ENCODE measurements at regions not wholly inside any gene's neighbourhood (a gene's known extent, or its start where the extent isn't known, plus 50 kb on each side); places are given as distances from the start of the nearest gene placed in this dataset.

GRCh38 chr9:135218331-135219225 is 131.1 kb downstream of the OLFM1 start:
- TF ChIP-seq, protein P1, sequence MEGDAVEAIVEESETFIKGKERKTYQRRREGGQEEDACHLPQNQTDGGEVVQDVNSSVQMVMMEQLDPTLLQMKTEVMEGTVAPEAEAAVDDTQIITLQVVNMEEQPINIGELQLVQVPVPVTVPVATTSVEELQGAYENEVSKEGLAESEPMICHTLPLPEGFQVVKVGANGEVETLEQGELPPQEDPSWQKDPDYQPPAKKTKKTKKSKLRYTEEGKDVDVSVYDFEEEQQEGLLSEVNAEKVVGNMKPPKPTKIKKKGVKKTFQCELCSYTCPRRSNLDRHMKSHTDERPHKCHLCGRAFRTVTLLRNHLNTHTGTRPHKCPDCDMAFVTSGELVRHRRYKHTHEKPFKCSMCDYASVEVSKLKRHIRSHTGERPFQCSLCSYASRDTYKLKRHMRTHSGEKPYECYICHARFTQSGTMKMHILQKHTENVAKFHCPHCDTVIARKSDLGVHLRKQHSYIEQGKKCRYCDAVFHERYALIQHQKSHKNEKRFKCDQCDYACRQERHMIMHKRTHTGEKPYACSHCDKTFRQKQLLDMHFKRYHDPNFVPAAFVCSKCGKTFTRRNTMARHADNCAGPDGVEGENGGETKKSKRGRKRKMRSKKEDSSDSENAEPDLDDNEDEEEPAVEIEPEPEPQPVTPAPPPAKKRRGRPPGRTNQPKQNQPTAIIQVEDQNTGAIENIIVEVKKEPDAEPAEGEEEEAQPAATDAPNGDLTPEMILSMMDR (IDR thresholded peaks at IDR 0.05) = no peak
- TF ChIP-seq POLR2A (IDR thresholded peaks at IDR 0.05) (no peak), EP300 (IDR thresholded peaks at IDR 0.05) (no peak)
